ENCODE measurements at regions not wholly inside any gene's neighbourhood (a gene's known extent, or its start where the extent isn't known, plus 50 kb on each side); places are given as distances from the start of the nearest gene placed in this dataset.
"Not testable (repeated sequence)": the region's sequence is repeated elsewhere in the genome, so short reads cannot be mapped to it uniquely, and the experiment has no call there.

GRCh38 chrX:1119275-1119674, 93.2 kb downstream of the CRLF2 start:
- no peaks in the 10 kb centered on the region for H3K36me3 ChIP-seq (ENCODE audit: control insufficient read depth in 2 of 2, insufficient read depth in 2 of 2, low read length in 1 of 2)
- H2AFZ ChIP-seq (ENCODE audit: control insufficient read depth, low read depth, low read length), result no peak overlapping the region
- TF ChIP-seq ZNF207 (IDR thresholded peaks at IDR 0.05; ENCODE audit: borderline replicate concordance) (no peak), BACH1 (IDR thresholded peaks at IDR 0.05; ENCODE audit: borderline replicate concordance) (no peak), JUND (IDR thresholded peaks at IDR 0.05; ENCODE audit: low read depth, low read length) (no peak), MTA2 (IDR thresholded peaks at IDR 0.05; ENCODE audit: low read depth) (no peak), YY1 (IDR thresholded peaks at IDR 0.05; ENCODE audit: low read depth, low read length) (no peak), TAF1 (IDR thresholded peaks at IDR 0.05; ENCODE audit: borderline replicate concordance, low read depth, low read length) (no peak), FOXM1 (IDR thresholded peaks at IDR 0.05; ENCODE audit: low read depth, low read length) (no peak), ESRRA (IDR thresholded peaks at IDR 0.05; ENCODE audit: low read length) (no peak)
- H3K4me3 ChIP-seq, result no peak overlapping the region
- ATAC-seq, result no peak
- no peaks in the 10 kb centered on the region for H3K79me2 ChIP-seq (ENCODE audit: control insufficient read depth, insufficient read depth, low read length)
- ChIA-PET CTCF (no interaction called here), POLR2A (no interaction called here), RAD21 (ENCODE audit: unreplicated experiment) (no interaction called here), SMC1A (ENCODE audit: uncharacterized antibody, unreplicated experiment) (no interaction called here)
- no peak overlapping the region for H3K4me2 ChIP-seq (ENCODE audit: control insufficient read depth, insufficient read depth)
- FAIRE-seq, result no peak
- in situ Hi-C loops (cut with MboI), result no loop called here
- intact Hi-C loops (cut with micrococcal nuclease; ENCODE audit: unreplicated experiment), result loop anchor here (10.0 kb wide), 1 partner anchor 124 kb away; no protein-coding TSS in a partner anchor
- BruUV-seq (replicated peaks), result no TSS peak
- H3K27me3 ChIP-seq (replicated peaks in 1 of 2; ENCODE audit: control insufficient read depth in 2 of 2, insufficient read depth in 2 of 2, low read length in 1 of 2), result no peaks in the 10 kb centered on the region
- H3K9ac ChIP-seq (ENCODE audit: control insufficient read depth, insufficient read depth, low read length), result no peak overlapping the region
- H4K20me1 ChIP-seq (ENCODE audit: control insufficient read depth, insufficient read depth), result no peaks in the 10 kb centered on the region
- 19% methylated on average over 2 of the region's 2 CpGs for WGBS (ENCODE audit: insufficient coverage, insufficient replicate concordance, low lambda C conversion rate, missing lambda C conversion rate)
- no peaks in the 10 kb centered on the region for H3K4me1 ChIP-seq (ENCODE audit: control insufficient read depth, insufficient read depth, low read length)
- no peak for DNase-seq (ENCODE audit: low read depth, low spot score)
- no peak overlapping the region for H3K27ac ChIP-seq (ENCODE audit: control insufficient read depth, insufficient read depth)
- H3K9me3 ChIP-seq (replicated peaks; ENCODE audit: control insufficient read depth, insufficient read depth, low read length), result no peaks in the 10 kb centered on the region; the same call in 2 of the 3 replicates

- Histone ChIP-seq H3K27ac (ENCODE audit: control insufficient read depth, insufficient read depth) (no peak overlapping the region), H3K4me1 (ENCODE audit: control insufficient read depth, insufficient read depth, low read length) (no peaks in the 10 kb centered on the region), H3K79me2 (ENCODE audit: control insufficient read depth, insufficient read depth, low read length) (no peaks in the 10 kb centered on the region), H3K9me3 (replicated peaks; ENCODE audit: control insufficient read depth, insufficient read depth, low read length) (no peaks in the 10 kb centered on the region; the same call in 2 of the 3 replicates), H3K36me3 (ENCODE audit: control insufficient read depth in 2 of 2, insufficient read depth in 2 of 2, low read length in 1 of 2) (no peaks in the 10 kb centered on the region), H3K4me2 (ENCODE audit: control insufficient read depth, insufficient read depth) (no peak overlapping the region), H3K9ac (ENCODE audit: control insufficient read depth, insufficient read depth, low read length) (no peak overlapping the region), H3K27me3 (replicated peaks in 1 of 2; ENCODE audit: control insufficient read depth in 2 of 2, insufficient read depth in 2 of 2, low read length in 1 of 2) (no peaks in the 10 kb centered on the region), H2AFZ (ENCODE audit: control insufficient read depth, low read depth, low read length) (no peak overlapping the region), H4K20me1 (ENCODE audit: control insufficient read depth, insufficient read depth) (no peaks in the 10 kb centered on the region), H3K4me3 (no peak overlapping the region)
- intact Hi-C loops (cut with micrococcal nuclease; ENCODE audit: unreplicated experiment) (loop anchor here (10.0 kb wide), 1 partner anchor 124 kb away; no protein-coding TSS in a partner anchor), in situ Hi-C loops (cut with MboI) (no loop called here)
- 37% methylated on average over 4 of the region's 4 CpGs for WGBS (ENCODE audit: insufficient coverage, insufficient replicate concordance, low lambda C conversion rate, missing lambda C conversion rate)
- ChIA-PET SMC1A (ENCODE audit: uncharacterized antibody, unreplicated experiment) (no interaction called here), RAD21 (ENCODE audit: unreplicated experiment) (no interaction called here), POLR2A (no interaction called here), CTCF (no interaction called here)
- DNase-seq (ENCODE audit: low read depth, low spot score), result no peak
- 0 out of 2 replicates have a peak, but pooled peaks have one; percentile 8 for TF ChIP-seq YBX1 (IDR thresholded peaks at IDR 0.05)
- TF ChIP-seq NFIC (IDR thresholded peaks at IDR 0.05; ENCODE audit: low read depth, low read length), result no peak
- BruUV-seq (replicated peaks), result no TSS peak
- ATAC-seq, result no peak
- no peak for FAIRE-seq
These were observed 93.8 kb downstream of the CRLF2 start for GRCh38 chrX:1118572-1119199.

- H3K79me2 ChIP-seq (ENCODE audit: control insufficient read depth, insufficient read depth, low read length); H3K27me3 ChIP-seq (replicated peaks in 1 of 2; ENCODE audit: control insufficient read depth in 2 of 2, insufficient read depth in 2 of 2, low read length in 1 of 2); SMC1A ChIA-PET (ENCODE audit: uncharacterized antibody, unreplicated experiment); DNase-seq (ENCODE audit: low read depth, low spot score); H3K4me1 ChIP-seq (ENCODE audit: control insufficient read depth, insufficient read depth, low read length); H3K27ac ChIP-seq (ENCODE audit: control insufficient read depth, insufficient read depth); RAD21 ChIA-PET (ENCODE audit: unreplicated experiment); H3K4me3 ChIP-seq; H3K36me3 ChIP-seq (ENCODE audit: control insufficient read depth in 2 of 2, insufficient read depth in 2 of 2, low read length in 1 of 2); CTCF ChIA-PET; H4K20me1 ChIP-seq (ENCODE audit: control insufficient read depth, insufficient read depth); ATAC-seq; H3K9ac ChIP-seq (ENCODE audit: control insufficient read depth, insufficient read depth, low read length); in situ Hi-C loops (cut with MboI); H3K9me3 ChIP-seq (replicated peaks; ENCODE audit: control insufficient read depth, insufficient read depth, low read length); H3K4me2 ChIP-seq (ENCODE audit: control insufficient read depth, insufficient read depth); FAIRE-seq; POLR2A ChIA-PET; BruUV-seq (replicated peaks); H2AFZ ChIP-seq (ENCODE audit: control insufficient read depth, low read depth, low read length): not testable (repeated sequence)
- intact Hi-C loops (cut with micrococcal nuclease; ENCODE audit: unreplicated experiment), result loop anchor here (10.0 kb wide), 1 partner anchor 121 kb away; no protein-coding TSS in a partner anchor
- 87% methylated on average over 12 of the region's 12 CpGs for WGBS (ENCODE audit: insufficient coverage, insufficient replicate concordance, low lambda C conversion rate, missing lambda C conversion rate)
These were observed 97.0 kb downstream of the CRLF2 start for GRCh38 chrX:1115411-1115810.
